ENCODE measurements at regions not wholly inside any gene's neighbourhood (a gene's known extent, or its start where the extent isn't known, plus 50 kb on each side); places are given as distances from the start of the nearest gene placed in this dataset.
"Not testable (repeated sequence)": the region's sequence is repeated elsewhere in the genome, so short reads cannot be mapped to it uniquely, and the experiment has no call there.

GRCh38 chrX:65610481-65610880 lies 57.0 kb upstream of the MSN start:
- DNase-seq = no peak

GRCh38 chrX:65610040-65610439 lies 57.4 kb upstream of the MSN start:
- DNase-seq = no peak

GRCh38 chrX:65609237-65609636 lies 58.2 kb upstream of the MSN start:
- DNase-seq = no peak

DNA sequence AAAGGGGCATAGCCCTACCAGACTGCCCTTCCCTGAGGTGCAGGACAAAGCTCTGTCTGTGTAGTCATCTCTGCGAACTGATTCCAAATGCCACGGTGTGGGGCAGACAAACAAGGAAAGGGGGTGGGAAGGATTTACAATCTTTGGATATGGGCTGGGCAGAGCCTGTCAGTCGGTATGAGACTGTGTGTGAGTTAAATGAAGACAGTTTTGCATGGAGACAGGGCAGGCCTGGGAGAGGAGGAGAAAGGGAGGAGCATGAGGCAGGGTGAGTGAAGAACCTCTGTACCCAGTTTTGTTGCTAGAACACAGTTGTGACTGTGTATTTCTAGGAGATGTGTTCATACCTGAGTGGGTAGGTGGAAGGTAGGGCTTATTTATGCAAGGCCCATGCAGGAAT lies 59.4 kb upstream of the MSN start:
- DNase-seq = no peak

GRCh38 chrX:65607070-65607742 lies 60.2 kb upstream of the MSN start:
- no peak for DNase-seq

DNA sequence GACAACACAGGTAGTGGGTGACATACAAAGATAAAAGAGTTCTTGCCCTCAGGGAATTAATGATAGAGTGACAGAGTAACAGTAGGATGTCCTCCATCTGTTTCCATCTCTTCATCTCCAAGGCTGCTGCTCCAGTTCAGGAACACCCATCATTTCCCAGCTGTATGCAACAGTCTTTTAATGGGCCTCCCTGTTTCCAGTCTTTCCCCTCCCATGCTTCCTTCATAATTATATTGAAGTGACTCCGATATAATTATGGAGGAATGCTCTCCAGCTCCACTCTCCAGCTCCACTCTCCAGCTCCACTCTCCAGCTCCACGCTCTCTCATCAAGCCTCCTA lies 65.3 kb upstream of the MSN start:
- DNase-seq = no peak

DNA sequence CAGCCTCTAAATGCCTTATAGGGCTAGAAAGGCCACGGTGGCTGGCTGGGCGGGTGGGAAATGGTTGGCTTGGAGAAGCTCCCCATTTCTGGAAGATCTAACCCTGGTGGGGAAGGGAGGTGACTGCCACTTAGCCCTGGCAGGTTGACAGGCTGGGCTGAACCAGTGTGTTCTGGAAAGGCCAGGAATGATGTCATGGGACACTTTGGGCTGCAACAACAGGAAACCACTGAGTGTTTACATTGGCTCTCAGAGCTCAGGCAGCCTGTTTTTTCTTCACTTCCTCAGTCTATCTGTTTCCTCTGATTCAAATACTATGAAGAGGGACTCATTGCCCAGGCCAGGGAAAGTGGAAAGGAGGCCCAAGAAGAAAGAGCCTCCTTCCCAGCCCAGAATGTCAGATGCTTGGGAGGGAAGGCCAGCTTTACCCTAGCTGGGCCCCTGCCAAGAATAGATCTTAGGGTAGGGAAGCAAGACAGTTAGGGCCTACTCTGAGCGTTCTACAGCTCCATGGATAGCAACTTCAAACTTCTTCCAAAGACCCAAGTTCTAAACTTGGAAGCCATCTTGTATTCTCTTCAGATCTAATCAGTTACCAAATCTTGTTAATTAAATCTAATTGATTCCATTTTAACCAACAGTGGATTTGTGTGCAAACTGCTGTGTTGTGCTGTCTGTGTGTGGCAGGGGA lies 65.8 kb upstream of the MSN start:
- DNase-seq = peak; percentile 35

DNA sequence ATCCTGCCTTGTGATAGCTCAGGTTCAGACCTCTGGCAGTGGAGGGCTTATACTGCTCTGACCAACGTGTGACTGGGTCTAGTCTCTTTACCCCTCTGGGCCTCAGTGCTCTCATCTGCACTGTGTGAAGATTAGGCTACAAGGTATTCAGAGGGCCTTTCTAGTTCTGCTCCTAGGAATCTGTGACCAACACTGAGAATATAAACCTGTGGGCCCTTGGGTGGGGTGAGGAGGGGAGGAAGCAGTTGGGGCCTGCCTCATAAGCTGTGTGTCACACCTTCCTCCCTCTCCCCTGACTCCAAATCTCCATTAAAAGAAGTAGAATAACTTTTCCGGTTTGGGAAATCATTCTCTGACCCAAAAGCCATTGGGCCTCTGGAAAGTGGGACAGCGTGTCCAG lies 66.3 kb upstream of the MSN start:
- DNase-seq = no peak

DNA sequence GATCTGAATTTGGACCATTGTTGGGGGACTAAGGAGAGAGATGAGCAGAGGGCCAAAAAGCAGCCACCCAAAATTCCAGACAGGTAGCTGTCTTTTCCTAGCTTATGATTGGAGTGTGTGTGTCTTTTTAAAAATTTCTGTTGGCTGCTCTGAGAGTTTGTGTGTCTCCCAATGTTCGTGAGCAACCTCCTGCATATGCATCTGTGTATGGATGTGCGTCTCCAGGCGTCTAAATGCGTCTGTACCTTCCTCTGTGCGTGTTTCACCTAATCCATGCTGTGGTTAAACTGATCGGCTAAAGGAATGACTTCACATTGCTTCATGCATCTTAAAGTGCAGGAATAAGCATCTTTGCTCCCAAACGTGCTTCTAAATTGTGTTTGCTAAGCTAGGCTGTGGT lies 65.5 kb upstream of the LAS1L start:
- DNase-seq = no peak

- no peak for DNase-seq
Observed at GRCh38 chrX:65598559-65599147, 64.1 kb upstream of the LAS1L start.

DNA sequence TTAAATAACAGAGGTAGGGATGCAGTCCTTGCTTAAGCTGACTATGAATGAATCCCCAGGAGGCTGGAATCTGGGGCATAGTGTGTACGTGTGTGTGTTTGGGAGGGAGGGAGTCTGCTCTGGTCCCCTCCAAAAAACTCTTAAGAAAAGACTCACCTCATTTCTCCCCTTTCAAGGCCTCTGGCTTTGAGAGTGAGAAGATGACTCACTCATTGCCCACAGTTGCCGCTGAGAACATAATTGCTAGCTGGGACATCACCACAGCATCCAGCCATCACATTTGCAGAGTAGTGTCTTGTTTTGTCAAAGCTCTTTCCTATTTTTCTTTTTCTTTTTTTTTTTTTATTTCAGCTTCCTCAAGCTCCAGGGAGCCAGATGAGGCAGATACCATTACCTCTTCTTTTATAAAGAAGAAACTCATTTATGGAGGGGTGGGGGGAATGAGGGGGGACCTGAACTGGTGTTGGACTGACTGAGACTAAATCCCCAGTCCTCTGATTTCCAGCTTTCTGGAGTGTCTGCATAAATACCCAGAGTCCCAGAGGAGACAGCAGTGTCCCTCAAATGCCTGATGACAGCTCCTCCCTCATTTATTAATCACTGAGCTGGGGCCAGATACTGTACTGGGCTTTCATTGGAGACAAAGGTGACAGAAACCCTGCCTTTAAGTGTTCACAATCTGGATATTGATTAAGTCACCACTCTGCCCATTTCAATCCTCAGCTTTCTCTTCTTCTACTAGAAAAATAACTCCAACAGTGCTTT lies 61.9 kb upstream of the LAS1L start:
- peak; percentile 53 for DNase-seq

DNA sequence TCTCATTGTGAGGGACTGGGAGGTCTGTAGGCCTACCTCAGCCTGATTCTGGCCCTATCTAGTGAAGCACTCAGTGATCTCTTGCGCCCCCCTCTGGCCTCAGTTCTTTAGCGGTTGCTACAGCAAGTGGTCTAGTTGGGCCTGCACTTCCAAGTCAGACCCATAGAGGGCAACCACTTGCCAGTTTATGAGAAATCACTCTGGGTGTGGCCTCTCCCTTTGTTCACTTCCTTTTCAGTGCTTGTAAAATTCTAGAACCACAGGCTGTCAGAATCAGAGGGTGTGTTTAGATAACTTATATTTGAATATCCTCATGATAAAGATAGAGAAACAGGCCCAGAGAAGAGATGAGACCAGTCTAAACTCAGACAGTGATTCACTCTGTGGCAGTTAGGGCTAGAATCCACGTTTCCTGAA lies 60.9 kb upstream of the LAS1L start:
- peak; percentile 92 for DNase-seq

DNA sequence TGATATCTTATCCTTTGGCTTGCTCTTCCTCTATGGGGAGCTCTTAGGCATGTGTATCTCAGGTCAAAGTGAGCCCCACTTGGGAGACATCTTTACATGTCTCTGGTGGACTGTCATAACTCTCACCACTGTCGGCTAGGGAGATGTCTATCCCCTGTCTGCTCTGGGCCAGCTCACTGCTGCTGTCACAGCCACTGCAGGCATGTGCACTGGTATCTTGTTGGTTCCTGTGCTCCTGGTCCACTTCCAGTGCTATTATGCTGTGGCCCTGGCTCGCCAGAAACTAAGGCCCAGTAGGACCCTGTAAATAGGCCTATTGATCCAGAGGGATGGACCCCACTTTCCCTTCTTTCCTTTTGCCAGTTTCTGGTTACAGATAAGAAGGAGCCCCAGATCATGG lies 56.6 kb upstream of the LAS1L start:
- DNase-seq = no peak

GRCh38 chrX:65589304-65589703 lies 54.7 kb upstream of the LAS1L start:
- no peak for DNase-seq

GRCh38 chrX:65588795-65589194 lies 54.2 kb upstream of the LAS1L start:
- DNase-seq = no peak

GRCh38 chrX:65587616-65588526 lies 53.3 kb upstream of the LAS1L start:
- DNase-seq = no peak

GRCh38 chrX:65586491-65586890 lies 51.9 kb upstream of the LAS1L start:
- no peak for DNase-seq

DNA sequence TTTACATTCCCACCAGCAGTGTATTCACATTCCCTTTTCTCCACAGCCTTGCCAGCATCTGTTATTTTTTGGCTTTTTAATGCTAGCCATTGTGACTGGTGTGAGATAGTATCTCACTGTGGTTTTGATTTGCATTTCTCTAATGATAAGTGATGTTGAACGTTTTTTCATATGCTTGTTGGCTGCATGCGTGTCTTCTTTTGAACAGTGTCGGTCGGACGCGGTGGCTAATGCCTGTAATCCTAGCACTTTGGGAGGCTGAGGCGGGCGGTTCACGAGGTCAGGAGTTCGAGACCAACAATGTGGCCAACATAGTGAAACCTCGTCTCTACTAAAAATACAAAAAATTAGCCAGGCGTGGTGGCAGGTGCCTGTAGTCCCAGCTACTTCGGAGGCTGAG lies 50.6 kb upstream of the LAS1L start:
- not testable (repeated sequence) for DNase-seq

Data from effector CD4-positive, alpha-beta T cell (primary cell).